Esophagus squamous epithelium (tissue), 5 donors: ENCODE measurements at regions not wholly inside any gene's neighbourhood (a gene's known extent, or its start where the extent isn't known, plus 50 kb on each side); places are given as distances from the start of the nearest gene placed in this dataset.
"Not testable (repeated sequence)": the region's sequence is repeated elsewhere in the genome, so short reads cannot be mapped to it uniquely, and the experiment has no call there.

Source experiments
- DNase-seq: peaks from one replicate; lab custom pipeline; 2025; lab: John Stamatoyannopoulos, UW
- H3K27ac ChIP-seq, 4 donors: fragments of 200-600 bp; sonication (generic); one replicate each; pipeline ENCODE4 v1.5.1; 2016 to 2019; ENCODE audit warnings: mild to moderate bottlenecking in 1 of 4
- H3K27me3 ChIP-seq, 4 donors: fragments of 200-600 bp; sonication (generic); 1 replicate in 3 of 4; 2 replicates in 1 of 4; pipeline versions ENCODE4 v1.5.1 to v1.6.0; 2017 to 2021; ENCODE audit warnings: antibody characterized with exemption in 1 of 4
- H3K36me3 ChIP-seq, 3 donors: fragments of 200-600 bp; sonication (generic); one replicate each; pipeline ENCODE4 v1.5.1; 2016 to 2019
- H3K4me1 ChIP-seq, 3 donors: fragments of 200-600 bp; sonication (generic); one replicate each; pipeline ENCODE4 v1.5.1; 2017 to 2019
- H3K4me3 ChIP-seq, 4 donors: fragments of 200-600 bp; sonication (generic); 1 replicate in 3 of 4; 2 replicates in 1 of 4; pipeline ENCODE4 v1.5.1; 2016 to 2019; ENCODE audit warnings: mild to moderate bottlenecking in 2 of 4, moderate library complexity in 1 of 4
- H3K9me3 ChIP-seq, 3 donors: fragments of 200-600 bp; sonication (generic); one replicate each; pipeline ENCODE4 v1.5.1; 2016 to 2019
- whole genome bisulfite sequencing, 2 donors: methylation state at CpG; one replicate each; pipeline ENCODE4 v1.1.5; 2018; 5-methylcytosine and 5-hydroxymethylcytosine counted together
- intact Hi-C: fragments of 100-400 bp; cut with DNase I; formaldehyde crosslinking; loops from one replicate; pipeline ENCODE4 v1.15.0; 2022
- donor health status: DM: yes; HTN: yes; CAD: no.

- DNase-seq, H3K4me3 ChIP-seq, H3K36me3 ChIP-seq, H3K27ac ChIP-seq, H3K27me3 ChIP-seq, intact Hi-C loops, H3K4me1 ChIP-seq: not testable (repeated sequence)
- 74 to 81% methylated on average over 13 to 14 of the region's 14 CpGs for WGBS, 2 donors
- peaks cover 0 to 72% (median 23%) of the 10 kb centered on the region in 3 donors for H3K9me3 ChIP-seq
These were observed 107.1 kb upstream of the TPTE start for GRCh38 chr21:10414121-10414924.

- peaks cover 0 to 72% (median 23%) of the 10 kb centered on the region in 3 donors for H3K9me3 ChIP-seq
- H3K4me1 ChIP-seq, H3K36me3 ChIP-seq, H3K4me3 ChIP-seq, intact Hi-C loops, DNase-seq, H3K27me3 ChIP-seq, H3K27ac ChIP-seq: not testable (repeated sequence)
- 83% methylated on average over 4 of the region's 4 CpGs for WGBS, 2 donors
These were observed 106.5 kb upstream of the TPTE start for GRCh38 chr21:10414925-10415254.

GRCh38 chr21:10415456-10415855 lies 105.9 kb upstream of the TPTE start:
- intact Hi-C loops, H3K4me1 ChIP-seq, H3K27ac ChIP-seq, H3K4me3 ChIP-seq, DNase-seq, H3K27me3 ChIP-seq, H3K36me3 ChIP-seq: not testable (repeated sequence)
- WGBS, 2 donors = 57 to 59% methylated on average over 7 of the region's 7 CpGs
- peaks cover 0 to 78% (median 23%) of the 10 kb centered on the region in 3 donors for H3K9me3 ChIP-seq

- WGBS, 2 donors = 44 to 48% methylated on average over 6 of the region's 6 CpGs
- H3K27ac ChIP-seq, intact Hi-C loops, H3K36me3 ChIP-seq, H3K4me1 ChIP-seq, DNase-seq, H3K4me3 ChIP-seq, H3K27me3 ChIP-seq: not testable (repeated sequence)
- peaks cover 0 to 79% (median 23%) of the 10 kb centered on the region in 3 donors for H3K9me3 ChIP-seq
These were observed 105.5 kb upstream of the TPTE start for GRCh38 chr21:10415859-10416258.

GRCh38 chr21:10416691-10417447 lies 104.5 kb upstream of the TPTE start:
- H3K36me3 ChIP-seq, H3K27me3 ChIP-seq, DNase-seq, H3K27ac ChIP-seq, H3K4me1 ChIP-seq, intact Hi-C loops, H3K4me3 ChIP-seq: not testable (repeated sequence)
- WGBS, 2 donors = 46 to 49% methylated on average over 4 of the region's 4 CpGs
- peaks cover 0 to 79% (median 27%) of the 10 kb centered on the region in 3 donors for H3K9me3 ChIP-seq

GRCh38 chr21:10417551-10418002 lies 103.8 kb upstream of the TPTE start:
- DNase-seq, H3K27me3 ChIP-seq, H3K27ac ChIP-seq, intact Hi-C loops, H3K4me3 ChIP-seq, H3K4me1 ChIP-seq, H3K36me3 ChIP-seq: not testable (repeated sequence)
- peaks cover 0 to 78% (median 27%) of the 10 kb centered on the region in 3 donors for H3K9me3 ChIP-seq
- 70 to 73% methylated on average over 12 of the region's 12 CpGs for WGBS, 2 donors

GRCh38 chr21:10418250-10419048 lies 102.9 kb upstream of the TPTE start:
- peaks cover 0 to 74% (median 25%) of the 10 kb centered on the region in 3 donors for H3K9me3 ChIP-seq

GRCh38 chr21:10421199-10421598 lies 100.2 kb upstream of the TPTE start:
- peaks cover 0 to 61% (median 23%) of the 10 kb centered on the region in 3 donors for H3K9me3 ChIP-seq
- H3K27ac ChIP-seq, intact Hi-C loops, H3K4me1 ChIP-seq, H3K27me3 ChIP-seq, DNase-seq, H3K4me3 ChIP-seq, H3K36me3 ChIP-seq: not testable (repeated sequence)
- 57% methylated on average over 4 of the region's 4 CpGs for WGBS, 2 donors

More at GRCh38 chr21:10418250-10419048, 102.9 kb upstream of the TPTE start:
- H3K4me3 ChIP-seq, intact Hi-C loops, H3K27me3 ChIP-seq, DNase-seq, H3K4me1 ChIP-seq, H3K27ac ChIP-seq, H3K36me3 ChIP-seq: not testable (repeated sequence)
- WGBS, 2 donors = 49 to 50% methylated on average over 4 of the region's 4 CpGs

GRCh38 chr21:10421601-10422000 lies 99.8 kb upstream of the TPTE start:
- H3K36me3 ChIP-seq, DNase-seq, H3K27me3 ChIP-seq, intact Hi-C loops, H3K4me1 ChIP-seq, H3K4me3 ChIP-seq, H3K27ac ChIP-seq: not testable (repeated sequence)
- 35 to 42% methylated on average over 2 of the region's 2 CpGs for WGBS, 2 donors
- peaks cover 0 to 57% (median 21%) of the 10 kb centered on the region in 3 donors for H3K9me3 ChIP-seq

- H3K4me1 ChIP-seq, DNase-seq, H3K27ac ChIP-seq, intact Hi-C loops, H3K27me3 ChIP-seq, H3K4me3 ChIP-seq, H3K36me3 ChIP-seq: not testable (repeated sequence)
- 53 to 54% methylated on average over 4 of the region's 4 CpGs for WGBS, 2 donors
- peaks cover 0 to 51% (median 15%) of the 10 kb centered on the region in 3 donors for H3K9me3 ChIP-seq
These were observed 97.1 kb upstream of the TPTE start for GRCh38 chr21:10424097-10424886.

GRCh38 chr21:10424887-10425145 lies 96.6 kb upstream of the TPTE start:
- H3K27me3 ChIP-seq, H3K4me1 ChIP-seq, H3K36me3 ChIP-seq, H3K27ac ChIP-seq, DNase-seq, intact Hi-C loops, H3K4me3 ChIP-seq: not testable (repeated sequence)
- H3K9me3 ChIP-seq = peaks cover 0 to 46% (median 15%) of the 10 kb centered on the region in 3 donors
- WGBS, 2 donors = 60 to 61% methylated on average over 2 of the region's 2 CpGs
